Stimulated activated CD8-positive, alpha-beta memory T cell treated with anti-CD3 and anti-CD28 coated beads, Interleukin-15, amount 100 ng/mL, for 48 hours (primary cell): ENCODE measurements at regions not wholly inside any gene's neighbourhood (a gene's known extent, or its start where the extent isn't known, plus 50 kb on each side); places are given as distances from the start of the nearest gene placed in this dataset.
A peak's percentile ranks its signal among the peaks of the same experiment; 100 is the strongest.

Source experiments
- DNase-seq, 2 donors: peaks; one replicate each; pipeline ENCODE4 v3.0.0-alpha.2; 2020; ENCODE audit warnings: low read depth in 2 of 2

GRCh38 chr1:98072047-98072446, 151.2 kb upstream of the DPYD start:
- DNase-seq, result no peak

DNA sequence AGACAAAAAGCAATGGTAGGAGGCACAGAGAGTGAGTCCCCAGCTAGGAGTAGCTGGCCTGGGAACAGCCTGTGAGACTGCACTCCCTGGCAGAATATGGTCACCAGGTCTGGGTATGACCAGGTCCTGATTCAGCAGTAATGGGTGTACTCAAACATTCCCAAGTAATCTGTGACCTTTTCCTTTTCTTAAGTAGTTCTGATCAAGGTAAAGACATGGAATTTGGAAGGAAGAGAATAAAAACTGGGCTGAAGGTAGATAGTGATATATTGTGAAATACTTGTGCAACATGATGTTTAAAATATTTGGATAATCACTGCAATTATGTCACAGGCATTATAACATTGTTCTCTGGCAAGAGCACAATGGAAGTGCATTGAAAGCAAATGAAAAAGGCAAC, 147.2 kb upstream of the DPYD start:
- no peak for DNase-seq

DNA sequence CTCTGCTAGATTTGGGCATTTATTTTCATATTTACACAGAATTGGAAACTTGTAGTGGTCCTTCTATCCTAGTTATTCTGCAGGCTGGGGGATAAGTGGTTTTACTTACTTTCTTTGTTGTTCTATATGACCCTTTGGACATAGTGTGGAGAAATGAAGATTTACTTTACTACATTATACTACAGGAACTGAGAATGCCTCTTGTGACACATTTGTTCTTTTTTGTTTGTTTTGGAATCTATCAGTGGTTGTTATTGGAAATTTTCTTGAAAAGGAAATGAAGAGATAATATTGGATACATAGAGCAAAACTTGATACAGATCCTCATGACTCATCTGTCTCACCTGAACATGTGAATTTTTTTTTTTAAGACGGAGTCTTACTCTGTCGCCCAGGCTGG, 146.1 kb upstream of the DPYD start:
- no peak for DNase-seq

DNA sequence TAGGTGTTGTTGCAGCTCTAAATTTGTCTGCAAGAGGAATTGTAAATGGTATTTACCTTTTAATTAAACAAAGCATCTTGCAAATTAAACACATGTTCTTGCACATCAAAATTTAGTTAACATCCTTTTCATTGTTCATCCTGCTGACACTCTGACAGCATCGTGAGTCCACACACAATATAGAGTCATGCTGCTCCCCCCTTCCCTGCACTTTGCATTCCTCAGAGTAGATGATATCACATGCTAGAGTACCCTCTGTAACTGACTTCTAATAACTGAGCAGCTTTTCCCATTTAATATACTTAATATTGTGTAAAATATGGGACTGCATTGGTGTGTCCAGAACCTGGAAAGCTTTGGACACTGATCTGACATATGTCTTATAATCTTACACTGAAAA, 138.8 kb upstream of the DPYD start:
- no peak for DNase-seq

- DNase-seq, result no peak
These were observed 137.8 kb upstream of the DPYD start for GRCh38 chr1:98058676-98059075.

DNA sequence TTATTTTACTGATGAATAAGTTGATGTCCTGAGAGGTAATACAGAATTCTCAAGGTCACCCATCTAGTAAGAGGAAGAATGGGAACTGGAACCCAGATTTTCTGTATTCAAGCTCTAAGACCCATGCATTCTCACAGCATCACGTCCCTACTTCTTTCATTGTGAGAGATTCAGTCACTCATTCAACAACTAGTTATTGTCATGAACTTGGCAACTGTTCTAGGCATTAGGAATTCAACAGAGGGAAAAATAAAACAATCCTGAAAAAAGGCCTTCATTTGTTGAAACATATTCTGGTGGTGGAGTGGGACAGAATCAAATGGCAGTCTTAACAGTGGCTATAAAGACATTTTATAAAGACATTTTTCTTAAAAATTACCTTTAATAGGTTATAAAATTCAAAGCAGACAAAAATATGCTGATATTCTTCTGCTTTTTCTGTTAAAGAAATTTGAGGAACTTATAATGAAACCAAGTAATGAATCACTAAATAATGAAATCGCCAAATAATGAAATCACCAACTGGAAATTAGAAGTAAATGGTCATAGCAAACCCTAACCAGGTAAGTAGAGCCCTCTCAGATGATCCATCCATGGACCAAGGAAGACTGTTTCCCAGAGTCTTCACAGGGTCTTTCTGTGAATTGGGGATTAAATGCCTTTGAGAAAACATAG, 136.5 kb upstream of the DPYD start:
- no peak for DNase-seq

DNA sequence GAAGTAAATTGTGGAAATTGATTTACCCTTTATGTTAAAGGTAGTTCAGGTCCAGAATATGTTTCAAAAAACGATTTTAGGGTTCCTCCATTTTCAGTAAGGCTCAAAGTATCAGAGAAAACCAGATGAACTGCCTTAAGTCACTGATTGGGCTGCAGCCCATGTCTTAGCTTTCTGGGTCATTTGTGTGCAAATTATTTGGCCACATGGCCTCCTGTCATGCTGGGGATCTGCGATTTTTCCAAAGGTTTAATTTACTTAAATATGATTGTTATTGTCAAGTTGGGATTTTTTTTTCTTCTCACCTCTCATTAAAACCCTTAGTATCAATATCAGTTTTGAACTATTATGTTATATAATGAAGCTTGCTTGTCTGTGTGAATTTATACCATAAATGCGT, 135.9 kb upstream of the DPYD start:
- no peak for DNase-seq

- no peak for DNase-seq
These were observed 134.6 kb upstream of the DPYD start for GRCh38 chr1:98055457-98055856.

- DNase-seq, result no peak
These were observed 134.0 kb upstream of the DPYD start for GRCh38 chr1:98054786-98055185.

- no peak for DNase-seq
These were observed 133.5 kb upstream of the DPYD start for GRCh38 chr1:98054367-98054701.

DNA sequence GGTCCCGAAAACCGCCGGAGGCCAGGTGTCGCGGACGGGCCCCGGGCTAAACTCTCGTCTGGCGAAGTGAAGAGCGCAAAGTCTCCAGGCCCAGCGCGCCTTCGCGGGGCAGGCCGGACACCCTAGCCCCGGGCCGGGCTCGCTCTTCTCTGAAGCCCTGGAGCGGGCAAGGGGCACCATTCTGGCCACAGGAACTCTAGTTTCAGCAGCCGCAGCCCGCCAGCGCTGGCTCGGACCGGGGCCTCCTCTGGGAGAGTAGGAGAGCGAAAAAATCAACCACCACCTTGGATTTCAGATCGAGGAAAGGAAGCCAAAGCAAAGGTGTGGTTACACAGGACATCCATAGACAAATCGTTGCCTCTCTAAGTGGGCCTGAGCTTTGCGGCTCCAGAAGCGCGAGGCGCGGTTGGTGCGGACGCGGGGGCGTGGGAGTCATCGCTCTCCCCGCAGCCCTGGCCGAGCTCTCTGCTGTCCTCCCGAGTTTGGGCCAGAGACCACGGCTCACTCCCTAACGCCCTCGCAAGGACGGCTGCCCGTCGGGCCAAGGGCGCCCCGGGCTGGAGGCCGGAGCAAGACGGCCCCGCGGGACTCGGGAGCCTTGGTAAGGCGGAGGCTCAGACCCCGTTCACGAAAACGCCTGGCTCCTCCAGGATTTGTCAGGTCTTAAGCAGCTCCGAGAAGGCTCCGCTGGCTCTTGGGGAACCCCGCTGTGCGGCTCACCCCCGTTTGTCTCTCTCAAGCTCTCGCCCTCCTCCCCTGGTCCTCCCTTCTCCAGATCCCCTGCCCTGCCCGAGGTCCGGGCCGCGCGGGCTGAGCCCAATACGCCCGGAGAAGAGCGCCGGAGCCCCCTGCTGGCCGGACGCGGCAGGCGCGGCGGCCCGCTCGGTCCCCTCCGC, 132.9 kb upstream of the DPYD start:
- DNase-seq, result peak; percentile 36 to 37

DNA sequence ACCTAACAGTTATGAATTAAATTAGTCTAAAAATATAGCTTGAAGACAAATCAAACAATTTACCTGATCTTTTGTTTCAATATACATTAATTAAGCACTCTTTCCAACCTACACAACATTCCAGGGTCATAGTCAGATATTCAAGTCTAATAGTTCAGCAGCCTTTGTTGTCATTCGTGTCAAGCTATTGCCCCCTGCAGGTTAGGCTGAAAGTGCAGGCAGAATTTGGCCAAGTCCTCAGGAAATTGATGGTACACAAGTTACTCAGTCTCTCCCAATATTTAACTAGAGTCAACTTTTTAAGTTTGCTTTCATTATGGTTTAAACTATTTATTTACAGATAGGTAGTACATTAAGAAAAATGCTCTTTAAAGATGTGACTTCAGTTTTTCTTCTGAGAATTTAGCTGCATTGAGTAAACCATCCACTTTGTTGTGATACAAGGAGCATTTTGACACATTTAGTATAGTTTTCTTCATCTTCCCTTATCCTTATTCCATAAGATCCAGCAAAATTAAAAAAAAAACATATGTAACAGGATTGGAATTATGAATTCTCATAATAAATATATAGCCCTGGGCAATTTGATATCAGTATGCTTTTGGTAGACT, 130.3 kb upstream of the DPYD start:
- DNase-seq, result peak in 1 of 2 donors; percentile 48

DNA sequence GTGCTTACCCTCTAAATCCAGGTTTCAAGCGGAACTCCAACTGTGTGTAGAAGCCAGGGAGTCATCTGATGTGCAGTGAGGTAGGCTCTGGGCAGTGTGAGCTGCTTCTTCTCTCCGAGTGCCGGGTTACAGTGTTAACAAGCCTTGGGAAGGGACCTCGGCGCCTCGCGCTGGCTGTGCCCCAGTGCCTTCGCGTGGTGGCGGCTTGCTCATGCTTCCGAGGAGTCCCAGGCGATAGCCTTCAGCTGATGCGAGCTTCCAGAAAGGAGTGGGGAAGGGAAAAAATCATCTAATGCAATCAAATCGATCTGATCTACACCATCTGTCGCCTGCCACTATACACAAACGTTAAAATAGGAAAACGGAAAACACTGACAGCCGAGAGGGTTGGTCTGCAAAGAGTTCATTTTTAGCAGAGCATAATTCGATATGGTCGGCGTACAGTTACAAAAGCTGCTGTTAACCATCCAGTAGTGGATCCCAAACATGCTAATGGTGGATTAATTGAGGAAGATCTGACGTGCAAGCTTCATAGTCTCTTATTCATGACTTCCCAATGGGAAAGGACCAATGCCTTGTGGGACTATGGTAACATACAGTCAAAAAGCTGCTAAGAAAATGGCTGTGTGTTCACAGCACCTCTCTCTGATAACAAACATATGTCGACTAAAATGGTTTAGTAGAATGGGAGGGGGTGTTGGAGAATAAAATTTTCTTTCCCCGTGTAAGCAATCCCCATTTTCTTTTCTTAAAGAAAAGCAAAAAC, 128.7 kb upstream of the DPYD start:
- no peak for DNase-seq

DNA sequence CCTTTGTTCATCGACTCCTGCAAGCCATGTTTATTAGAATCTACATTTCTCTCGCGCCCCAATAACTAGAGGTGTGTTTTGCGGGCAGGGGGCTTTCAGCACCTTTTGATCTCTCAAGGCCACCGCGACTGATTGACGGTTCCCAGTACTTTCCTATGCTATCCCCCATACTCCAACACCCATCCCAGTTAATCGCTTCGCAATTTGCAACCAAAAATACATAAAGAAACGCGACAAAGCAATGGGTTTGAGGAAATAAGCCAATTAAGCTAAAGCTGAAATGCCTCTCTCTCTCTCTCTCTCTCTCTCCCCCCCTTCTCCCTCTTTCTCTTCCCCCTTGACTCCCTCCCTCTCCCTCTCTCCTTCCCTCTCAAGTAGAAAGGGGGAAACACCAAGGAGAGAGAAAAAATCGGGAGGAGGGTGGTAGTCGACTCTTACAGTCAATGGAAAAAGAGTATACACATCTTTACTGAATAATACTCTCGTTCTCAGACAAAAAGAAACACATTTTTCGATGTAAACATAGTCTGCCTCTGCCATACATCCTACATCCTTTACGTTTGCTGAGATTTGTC, 128.0 kb upstream of the DPYD start:
- DNase-seq, result no peak

DNA sequence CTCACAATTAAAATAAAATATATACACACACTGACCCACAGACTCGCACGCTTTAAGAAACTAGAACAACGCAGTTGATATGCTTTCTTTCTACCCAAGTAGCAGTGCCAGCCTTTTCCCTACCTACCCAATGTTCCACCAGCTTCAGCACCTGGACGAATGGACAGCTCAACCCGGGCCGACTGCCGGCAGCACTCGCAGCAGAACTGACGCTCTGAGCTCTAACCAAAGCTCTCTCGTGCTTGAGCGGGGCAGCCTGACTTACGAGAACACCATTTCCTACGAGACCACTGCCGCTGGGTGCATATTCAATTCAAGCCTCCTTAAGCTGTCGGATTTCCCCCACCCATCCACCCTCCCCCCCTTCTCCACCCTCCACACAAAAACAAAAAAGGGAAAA, 127.4 kb upstream of the DPYD start:
- peak; percentile 49 to 53 for DNase-seq

DNA sequence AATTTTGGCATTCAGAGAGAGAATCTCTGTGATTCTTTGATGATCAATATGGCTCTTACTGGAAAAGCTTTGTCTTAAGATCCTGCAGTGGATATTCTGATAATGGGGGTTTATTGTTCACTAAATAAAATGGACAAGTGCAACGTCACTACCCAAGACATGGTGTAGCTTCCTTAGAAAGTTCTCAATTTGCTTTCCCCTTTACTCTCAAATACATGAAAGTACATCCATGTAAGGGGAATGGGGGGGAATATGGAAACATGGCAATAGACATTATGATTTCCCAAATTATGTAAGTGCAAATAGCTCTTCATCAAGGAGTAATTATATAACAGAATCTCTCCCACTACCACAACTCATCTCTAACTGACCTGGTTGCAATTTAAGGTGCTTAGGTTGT, 126.3 kb upstream of the DPYD start:
- DNase-seq, result no peak

- DNase-seq, result peak in 1 of 2 donors; percentile 15
These were observed 125.2 kb upstream of the DPYD start for GRCh38 chr1:98045767-98046641.

GRCh38 chr1:98045211-98045766, 124.5 kb upstream of the DPYD start:
- DNase-seq, result no peak

DNA sequence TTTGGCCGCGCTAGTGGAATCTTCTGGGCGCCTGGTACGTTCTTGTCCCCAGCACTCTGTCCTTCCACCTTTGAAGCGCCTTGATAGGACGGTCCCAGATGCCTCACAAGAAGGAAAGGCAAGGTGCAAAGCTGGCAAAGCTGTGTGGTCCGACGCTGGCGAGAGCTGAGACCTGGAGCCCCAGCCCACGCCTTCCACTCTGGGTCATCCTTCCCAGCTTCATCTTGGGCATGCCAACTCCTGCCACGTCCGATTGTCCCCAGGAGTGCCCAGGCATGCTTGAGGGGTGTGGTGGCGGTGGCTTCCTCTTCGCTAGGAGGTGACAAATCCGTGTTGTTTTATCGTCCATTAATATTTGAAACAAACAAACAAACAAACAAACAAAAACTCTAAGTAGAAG, 123.9 kb upstream of the DPYD start:
- DNase-seq, result no peak

DNA sequence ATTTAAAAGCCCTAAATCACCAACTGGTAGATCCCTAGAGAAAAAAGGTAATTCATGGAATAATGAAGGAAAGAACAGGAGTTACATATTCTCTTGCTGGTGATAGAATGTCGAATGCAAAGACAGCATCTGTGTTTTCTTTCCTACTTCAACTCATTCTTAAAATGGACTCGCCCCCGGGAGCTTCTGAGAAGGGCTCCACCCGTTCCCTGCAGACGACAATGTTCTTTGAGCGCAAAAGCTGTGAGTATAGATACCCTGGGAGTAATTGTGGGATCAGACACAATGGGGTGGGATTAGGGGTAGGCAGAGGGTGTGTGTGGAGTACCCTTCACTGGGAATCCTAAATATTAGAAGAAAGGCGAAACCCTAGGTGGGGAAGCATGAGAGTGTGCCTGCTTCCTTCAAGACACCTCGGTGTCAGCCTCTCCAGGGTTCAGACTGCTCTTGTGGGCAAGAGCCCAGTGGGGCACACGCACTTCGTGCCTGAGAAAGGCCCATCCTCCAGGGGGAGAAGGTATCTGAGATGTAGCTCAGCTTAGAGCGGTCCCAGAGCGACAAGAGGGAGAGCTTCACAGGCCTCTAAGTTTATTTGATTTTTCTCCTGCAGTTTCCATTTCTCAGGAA, 123.3 kb upstream of the DPYD start:
- DNase-seq, result no peak
